SK-N-DZ (cell line): ENCODE measurements at regions not wholly inside any gene's neighbourhood (a gene's known extent, or its start where the extent isn't known, plus 50 kb on each side); places are given as distances from the start of the nearest gene placed in this dataset.

ENCODE experiments used
- DNase-seq: peaks from one replicate; pipeline ENCODE4 v3.0.0-alpha.2; 2015; ENCODE audit warnings: low spot score

DNA sequence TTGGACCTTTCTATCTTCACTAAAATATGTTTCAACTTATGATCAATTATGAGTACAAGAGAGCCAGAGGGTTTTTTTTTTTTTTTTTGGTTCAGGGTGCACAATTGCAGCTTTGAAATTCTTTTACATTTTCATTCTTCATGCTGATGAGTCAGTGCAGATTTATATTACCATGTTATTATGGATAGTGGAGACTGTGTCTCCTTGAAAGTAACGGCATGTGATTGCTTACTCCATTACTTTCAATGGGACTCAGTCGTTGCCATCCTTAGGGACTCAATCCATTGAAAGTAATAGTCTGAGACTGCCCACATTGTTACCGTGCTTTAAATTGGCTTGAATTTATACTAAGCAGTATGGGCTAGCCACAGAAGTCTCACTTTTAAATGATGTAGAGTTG is 286.5 kb upstream of the FANCL start:
- DNase-seq, result no peak

DNA sequence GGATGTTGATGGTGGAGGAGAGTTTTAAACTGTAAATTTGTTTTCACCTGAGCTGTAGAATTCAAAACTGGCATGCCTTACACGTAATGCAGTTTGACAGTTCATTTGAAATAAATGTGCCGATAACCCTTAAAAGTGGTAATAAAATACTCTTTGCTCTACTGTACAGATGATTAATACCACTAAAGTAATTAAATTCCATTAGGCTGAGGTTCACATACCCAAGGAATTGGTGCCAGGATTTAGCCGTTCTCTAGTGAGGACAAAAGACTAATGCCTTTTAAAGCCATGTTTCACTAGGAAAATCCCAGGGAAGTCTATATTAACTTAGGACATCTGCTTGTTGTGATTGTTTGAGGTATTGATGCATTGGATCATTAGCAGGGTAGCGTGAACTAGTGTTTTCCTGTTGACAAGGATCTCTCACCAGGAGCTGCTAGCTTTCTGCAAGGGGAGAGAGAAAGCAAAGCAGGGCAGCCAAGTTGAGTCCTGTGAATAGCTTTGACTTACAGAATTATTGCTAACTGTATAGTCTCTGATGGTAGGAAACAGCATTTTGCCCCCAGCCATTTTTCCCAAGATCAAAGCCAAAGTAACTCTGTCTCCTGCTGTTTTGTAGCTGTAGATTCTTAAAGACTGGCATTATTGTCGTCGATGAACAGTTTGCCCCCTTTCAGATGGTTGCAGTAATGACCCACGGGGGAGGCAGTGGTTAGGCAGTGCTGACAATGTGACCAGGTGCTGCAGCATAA is 280.9 kb upstream of the FANCL start:
- DNase-seq, result no peak

DNA sequence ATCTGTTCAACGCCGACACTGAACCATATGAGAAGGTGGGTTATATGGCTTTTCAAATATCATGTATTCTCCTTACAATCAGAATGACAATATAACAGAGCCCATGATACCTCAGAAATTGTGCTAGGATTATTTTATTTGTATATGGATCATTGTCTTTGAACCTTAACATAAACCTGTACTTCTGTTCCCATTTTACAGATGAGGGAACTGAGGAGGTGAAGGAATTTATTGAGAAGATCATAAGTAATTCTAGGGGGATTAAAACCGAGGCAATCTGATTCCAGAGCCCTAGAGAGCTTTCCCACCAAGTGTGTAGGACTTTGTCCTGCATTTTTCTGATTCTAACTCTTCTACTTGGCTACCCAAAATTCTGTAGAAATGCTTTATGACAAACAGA is 279.8 kb upstream of the FANCL start:
- DNase-seq, result no peak

DNA sequence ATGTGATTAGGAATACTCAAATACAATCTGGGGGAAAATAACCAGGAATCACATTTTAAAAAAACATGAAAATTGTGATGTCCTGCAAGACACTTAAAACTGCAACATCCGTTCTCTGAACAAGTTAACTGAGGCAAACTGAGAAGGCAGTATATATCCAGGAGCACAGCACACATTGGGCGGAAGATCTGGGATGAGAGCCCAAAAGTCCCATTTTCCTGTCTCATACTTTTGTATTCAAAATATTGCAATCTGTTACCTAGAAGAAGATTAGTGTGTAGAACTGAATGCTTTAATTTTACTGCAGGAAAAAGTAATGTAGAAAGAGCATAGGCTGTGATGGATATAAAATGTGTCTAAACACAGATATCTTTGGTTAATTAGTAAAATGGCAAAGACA is 276.8 kb upstream of the FANCL start:
- DNase-seq, result no peak

DNA sequence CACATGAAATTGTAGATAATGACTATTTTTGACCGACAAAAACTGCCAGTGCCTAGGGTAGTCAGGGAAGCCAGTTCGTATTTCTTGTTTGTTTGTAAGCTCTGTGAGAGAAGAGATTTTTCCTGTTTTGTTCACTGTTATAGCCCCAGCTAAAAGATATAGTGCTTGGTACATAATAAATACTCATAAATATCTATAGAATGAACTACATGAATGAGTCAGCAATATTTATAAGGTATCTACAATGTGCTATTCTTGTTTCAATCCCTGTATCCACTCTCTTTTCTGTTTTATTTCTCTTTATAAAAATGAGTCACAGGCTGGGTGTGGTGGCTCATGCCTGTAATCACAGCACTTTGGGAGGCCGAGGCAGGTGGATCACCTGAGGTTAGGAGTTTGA is 275.6 kb upstream of the FANCL start:
- no peak for DNase-seq

DNA sequence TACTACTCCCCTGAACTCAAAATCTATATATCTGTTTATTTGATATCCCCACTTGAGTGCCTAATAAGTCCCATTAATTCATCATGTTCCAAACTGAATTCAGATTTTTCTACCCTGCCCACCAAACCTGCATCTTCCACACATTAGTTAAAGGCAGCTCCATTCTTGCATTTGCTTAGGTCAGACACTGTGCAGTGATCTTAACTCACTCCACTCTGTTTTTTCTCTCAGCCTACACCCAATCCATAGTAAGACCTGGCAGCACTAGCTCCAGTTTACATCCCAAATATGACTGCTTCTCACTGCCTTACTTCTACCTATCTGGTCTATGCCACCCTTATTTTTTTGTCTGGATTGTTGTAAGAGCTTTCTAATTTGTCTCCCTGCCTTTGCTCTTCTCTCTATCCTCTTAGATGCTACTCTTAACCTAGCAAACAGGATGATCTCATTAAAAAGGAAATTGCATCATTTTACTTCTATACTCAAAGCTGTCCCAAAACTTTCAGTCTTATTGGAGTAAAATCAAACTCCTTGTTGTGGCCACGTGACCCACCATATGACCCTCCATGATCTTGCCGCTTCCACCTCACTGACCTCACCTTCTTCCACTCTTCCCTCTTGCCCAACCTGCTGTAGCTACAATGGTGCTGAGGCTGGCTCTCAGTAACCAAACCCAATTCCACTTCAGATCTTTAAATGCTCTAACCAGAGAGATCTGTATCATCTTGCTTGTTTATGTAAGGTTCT is 274.9 kb upstream of the FANCL start:
- DNase-seq, result no peak

DNA sequence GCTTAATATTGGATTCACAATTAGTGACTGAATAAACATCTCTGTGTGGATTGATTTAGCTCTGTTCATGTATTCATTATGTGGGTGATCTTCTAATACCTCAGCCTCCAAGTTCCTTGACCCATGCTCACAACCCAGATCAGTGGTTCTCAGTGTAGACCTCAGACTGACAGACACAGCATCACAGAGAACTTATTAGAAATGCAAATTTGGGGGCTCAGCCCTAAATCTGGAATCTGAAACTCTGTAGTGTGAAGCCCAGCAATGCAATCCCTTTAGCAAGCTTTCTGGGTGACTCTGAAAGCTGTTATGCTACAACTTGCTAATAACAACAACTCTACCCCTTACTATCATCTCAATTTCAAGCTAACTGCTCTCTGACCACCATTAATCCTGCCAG is 273.1 kb upstream of the FANCL start:
- DNase-seq, result no peak

DNA sequence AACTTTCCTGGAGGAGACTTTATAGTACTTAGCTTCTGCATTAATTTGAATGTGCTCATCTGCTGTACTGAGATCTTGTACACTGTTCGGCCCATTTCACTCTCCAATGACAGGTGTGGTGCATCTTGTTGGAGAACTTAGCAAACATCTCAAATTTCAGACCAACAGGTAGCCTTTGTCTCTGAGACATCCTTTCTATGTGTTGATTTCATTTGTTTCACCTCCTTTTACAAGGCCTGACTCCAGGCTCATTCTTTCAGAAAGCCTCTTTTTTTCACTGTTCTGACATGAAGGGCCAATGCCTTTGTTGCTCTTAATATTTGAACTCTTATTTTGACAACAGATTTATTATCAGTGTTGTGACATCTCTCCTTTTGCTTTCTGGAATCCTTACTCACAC is 271.8 kb upstream of the FANCL start:
- no peak for DNase-seq

DNA sequence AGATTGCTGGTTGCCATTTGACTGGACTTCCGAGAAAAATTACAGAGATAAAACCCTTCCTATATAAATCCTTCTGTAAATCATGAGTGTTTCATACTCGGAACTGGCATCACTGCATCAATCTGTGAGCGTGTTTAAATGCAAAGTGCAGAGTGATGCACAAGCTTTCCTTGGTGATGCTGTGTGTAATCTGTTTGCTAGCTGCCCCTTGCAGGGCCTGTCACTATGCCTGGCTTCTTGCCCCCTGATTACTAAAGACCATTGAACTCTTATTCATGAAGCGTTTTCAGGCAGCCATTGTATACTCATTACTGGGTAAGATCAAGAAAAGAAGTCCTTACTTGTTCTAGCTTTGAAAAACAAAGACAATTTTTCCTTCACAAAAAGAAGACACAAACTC is 266.9 kb upstream of the FANCL start:
- DNase-seq, result no peak

DNA sequence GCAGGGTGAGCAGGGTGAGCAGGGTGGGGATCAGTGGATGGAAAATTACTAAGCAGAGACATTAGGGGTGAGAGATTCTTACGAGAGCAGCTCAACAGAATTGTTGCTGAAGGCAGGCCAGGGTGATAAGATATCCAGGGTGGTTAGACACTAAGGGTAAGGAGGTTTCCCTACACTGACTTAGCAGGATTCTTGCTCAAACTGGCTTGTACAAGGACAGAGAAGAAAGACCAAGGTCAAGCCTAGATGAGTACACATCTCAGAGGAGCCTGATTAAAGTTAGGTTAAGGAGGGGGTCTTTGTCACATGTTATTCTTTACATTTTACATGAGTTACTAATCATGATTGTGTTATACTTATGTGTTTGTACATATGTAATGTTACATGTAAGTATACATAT is 262.8 kb upstream of the FANCL start:
- no peak for DNase-seq

DNA sequence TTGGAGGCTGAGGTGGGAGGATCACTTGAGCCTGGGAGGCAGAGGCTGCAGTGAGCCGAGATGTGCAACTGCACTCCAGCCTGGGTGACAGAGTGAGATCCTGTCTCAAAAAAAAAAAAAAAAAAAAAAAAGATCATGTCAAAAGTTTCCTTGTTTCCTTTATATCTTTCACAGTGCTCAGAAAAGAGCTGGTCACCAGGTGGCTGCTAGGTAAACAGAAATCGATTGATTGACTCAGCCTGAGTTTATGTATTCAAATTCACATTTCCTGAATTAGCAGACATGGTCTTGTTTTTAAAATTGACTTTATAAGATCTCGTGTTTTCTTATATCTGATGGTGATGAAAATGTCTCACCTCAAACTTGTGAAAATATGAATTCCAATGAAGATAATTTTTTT is 261.8 kb upstream of the FANCL start:
- no peak for DNase-seq

DNA sequence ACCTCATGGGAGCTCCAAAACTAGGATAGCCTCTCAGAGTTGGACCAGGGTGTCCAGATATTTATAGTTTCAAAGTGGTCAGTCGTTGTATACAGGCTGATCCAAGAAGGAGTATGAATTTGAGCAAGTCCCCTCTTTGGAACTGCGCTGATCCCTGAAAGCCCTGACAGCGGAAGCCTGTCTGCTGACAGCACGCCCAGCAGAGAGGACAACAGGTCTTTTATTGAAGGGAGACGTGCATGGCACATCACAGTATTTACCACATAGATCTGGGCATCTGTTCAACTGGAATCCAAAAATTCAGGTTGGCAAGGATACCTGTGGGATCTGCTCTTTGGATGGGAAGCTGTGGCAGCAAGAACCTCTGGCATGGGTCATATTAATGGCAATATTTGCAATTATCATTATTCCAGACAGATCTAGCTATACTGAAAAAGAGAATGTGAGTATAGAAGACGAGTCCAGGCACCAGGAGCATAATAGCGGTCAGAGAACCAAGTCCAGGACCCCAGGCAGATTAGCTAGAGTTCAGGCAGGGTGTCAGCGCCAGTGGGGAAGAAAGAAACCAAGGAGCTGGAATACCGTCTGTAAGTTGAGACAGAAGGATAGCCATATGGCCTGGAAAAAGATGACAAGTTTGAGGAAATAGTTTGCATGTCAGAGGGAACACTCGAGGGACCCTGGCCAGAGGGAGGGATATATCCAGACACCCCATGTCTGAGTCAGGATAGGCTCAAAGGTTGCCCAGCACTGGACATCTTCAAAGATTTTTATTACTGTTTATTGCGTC is 260.4 kb upstream of the FANCL start:
- DNase-seq, result no peak

DNA sequence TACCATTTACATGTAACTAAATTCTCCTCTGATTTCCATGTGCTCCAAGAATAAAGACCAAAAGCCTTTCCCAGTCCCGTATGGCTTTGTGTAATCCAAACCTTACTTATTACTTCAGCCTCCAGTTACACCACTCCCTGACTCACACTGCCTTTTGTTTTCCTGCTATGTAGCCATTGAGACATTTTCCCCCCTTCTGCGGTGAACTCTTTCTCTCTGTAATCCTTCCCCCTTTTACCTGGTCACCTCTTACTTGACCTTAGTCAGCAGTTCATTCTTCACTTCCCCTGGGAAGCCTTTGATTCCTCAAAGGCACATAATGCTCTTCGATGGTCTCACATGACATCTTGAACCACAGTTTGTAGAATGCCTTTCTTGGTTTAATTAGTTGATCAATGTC is 256.0 kb upstream of the FANCL start:
- DNase-seq, result no peak

DNA sequence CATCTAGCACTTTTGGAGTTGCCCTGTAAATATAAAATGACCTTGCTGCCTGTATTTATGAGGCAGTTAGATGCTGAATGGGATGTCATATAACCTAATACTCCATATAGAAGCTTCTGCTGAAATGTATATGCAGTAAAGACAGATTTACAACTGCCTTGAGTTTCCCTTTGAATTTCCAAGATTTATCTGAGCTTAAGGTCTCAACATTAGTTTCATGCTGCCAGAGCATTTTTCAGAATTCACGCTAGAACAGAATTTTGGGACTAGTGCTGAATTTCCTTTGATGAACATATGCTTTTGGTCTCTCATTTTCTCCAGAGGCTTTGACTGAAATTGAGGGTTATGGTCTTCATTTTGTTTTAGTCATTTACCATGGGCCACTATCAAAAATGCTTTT is 254.7 kb upstream of the FANCL start:
- DNase-seq, result no peak

DNA sequence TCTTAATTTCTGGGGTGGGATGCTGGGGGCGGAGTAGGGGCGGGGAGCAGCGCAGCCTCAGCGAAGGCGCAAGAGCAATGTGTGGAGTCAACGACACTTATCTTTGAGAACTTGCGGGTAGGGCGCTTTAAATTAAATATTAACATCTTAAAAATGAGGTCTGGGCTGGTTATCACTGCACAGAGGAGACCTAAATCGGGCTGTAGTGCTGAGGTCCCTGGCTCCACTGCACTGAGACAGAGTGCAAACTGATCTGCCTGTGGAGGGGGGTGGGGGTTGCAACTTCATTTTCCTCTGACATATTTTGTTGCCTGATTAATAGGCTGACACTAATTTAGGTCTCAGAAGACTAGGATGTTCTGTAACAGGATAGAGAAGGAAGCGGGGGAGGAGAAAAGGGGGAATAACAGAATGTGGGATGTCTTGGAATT is 253.0 kb upstream of the FANCL start:
- no peak for DNase-seq

DNA sequence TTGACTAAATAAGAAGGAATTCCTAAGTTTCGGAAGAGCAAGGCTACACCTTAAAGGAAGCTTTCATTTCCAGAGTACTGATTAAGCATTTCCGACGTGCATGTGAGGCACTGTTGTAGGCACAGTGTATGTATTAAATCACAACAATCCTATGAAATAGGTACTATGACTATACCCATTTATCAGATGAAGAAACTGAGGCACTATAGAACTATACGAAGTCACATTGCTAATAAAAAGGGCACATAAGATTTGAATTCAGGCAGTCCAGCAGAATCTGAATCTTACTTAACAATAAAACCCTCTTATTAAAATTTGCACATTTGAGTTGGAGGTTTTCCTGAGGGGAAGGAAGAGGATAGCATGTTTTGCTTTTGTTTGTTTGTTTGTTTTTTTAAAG is 243.5 kb upstream of the FANCL start:
- no peak for DNase-seq

DNA sequence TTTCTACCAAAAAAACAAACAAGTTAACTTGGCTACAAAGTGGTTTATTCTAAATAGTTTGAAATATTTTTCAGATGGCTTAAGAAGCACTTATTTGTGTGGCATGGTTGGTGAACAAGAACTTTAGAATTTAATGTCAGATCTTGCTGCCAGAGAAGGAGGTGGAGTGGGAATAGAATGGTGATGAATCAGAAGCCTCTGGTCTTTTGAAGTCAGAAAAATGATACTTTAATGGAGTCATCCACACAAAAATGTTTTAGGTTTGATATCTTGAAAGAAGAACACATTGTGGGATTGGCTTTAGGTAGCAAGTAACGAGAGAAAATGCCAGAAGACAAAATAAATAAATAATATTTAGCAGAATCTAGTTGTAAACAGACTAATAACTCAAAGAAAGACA is 243.1 kb upstream of the FANCL start:
- no peak for DNase-seq

DNA sequence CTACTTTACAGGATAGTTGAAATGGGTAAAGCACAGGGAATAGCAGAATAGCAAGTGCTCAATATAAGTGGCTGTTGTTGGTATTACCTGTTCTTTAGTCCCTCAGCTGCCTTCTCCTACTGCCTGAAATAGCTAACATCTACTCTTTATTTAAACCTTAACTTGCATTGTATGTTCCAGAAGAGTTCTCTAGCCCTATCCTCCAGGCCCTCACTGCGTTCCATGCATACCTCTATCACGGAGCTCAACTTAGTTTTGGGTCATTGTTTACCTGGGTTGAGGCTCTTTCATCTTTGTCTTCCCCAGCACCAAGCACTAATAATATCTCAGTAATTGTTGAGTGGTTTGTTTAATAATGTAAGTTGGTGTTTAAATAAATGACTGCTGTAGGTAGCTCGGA is 242.2 kb upstream of the FANCL start:
- no peak for DNase-seq

DNA sequence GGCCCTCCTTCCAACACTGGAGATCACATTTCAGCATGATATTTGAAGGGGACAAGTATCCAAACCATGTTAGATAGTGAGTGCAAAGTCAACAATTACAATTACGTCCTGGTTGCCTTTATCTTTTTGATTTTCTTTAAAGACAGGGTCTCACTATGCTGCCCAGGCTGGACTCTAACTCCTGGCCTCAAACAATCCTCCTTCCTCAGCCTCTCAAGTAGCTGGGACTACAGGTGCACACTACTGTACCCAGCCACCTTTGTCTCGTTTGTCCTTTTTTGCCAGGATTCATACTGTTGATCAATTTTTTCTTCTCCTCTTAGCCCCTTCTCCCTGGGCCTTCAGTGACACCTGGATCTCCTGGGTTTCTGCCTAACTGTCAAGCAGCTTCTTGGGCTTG is 240.5 kb upstream of the FANCL start:
- DNase-seq, result no peak

DNA sequence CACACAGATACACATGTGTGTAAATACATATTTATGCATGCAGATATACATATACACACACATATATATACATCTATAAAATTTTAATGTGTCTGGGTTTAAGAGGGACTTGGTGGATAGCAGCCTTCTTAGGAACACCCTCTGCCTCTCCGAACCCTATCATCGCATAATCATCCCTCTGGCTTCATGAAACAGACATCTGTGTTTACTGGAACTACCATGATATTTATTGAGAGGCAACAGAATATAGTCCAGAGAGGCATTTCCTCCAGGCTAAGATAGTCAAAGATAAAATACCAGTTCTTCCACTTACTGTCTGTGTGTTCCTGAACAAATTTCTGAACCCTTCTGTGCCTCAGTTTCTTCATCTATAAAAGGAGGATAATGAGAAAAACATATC is 239.0 kb upstream of the FANCL start:
- DNase-seq, result no peak

DNA sequence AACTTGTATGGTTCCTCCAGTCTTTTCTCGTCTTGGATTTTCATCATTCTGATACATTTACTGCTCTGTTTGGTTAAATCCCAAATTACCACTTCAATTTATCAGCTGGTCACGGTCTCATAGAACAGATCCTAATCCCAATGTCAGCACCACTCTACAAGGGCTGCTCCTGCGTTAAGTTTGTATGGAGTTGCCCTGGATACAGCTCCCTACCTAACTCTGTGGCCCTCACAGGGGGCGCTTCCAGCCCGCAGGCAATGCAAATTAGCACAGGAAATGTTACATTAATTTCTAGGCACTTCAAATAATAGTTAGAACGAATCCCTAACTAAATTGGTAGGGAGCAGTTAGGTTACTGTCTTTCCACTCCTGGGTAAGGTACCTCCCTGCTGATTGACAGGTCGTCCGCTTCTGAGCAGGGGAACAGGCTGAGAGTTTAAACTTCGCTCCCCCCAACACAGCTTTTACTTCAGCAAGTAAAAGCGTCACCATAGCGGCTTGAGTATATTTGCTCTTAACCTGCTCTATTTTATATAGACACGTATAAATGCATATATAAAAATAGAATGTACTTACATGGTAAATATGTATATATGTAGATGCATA is 238.5 kb upstream of the FANCL start:
- no peak for DNase-seq

DNA sequence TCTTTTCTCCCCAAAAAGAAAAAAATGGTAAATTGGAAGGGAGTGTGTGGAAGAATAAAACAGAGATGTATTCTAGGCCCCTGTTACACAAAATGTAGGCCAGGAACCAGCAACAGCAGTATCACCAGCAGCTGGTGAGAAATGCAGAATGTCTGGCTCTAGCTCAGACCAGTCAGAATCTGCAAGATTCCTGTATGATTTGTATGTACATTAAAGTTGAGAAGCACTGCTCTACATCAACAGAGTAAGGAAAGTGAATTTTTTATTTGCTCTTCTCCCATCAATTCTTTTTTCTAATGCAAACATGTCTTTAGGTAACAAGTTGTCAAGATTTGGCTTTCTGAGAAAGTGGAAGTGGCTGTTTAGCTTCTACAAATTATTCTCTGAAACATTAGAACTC is 235.4 kb upstream of the FANCL start:
- no peak for DNase-seq
